GM12878 (cell line): ENCODE measurements at regions not wholly inside any gene's neighbourhood (a gene's known extent, or its start where the extent isn't known, plus 50 kb on each side); places are given as distances from the start of the nearest gene placed in this dataset.

Experiments used
- CTCF ChIP-seq, 3 experiments: IDR thresholded peaks in 2 of 3; conservative IDR thresholded peaks in 1 of 3; 2 replicates each; pipeline ENCODE4 v1.5.1; 2011; ENCODE audit warnings: low read depth in 3 of 3, low read length in 3 of 3, mild to moderate bottlenecking in 3 of 3, control low read depth in 2 of 3, moderate library complexity in 2 of 3, inconsistent platforms in 1 of 3, mixed read lengths in 1 of 3; ENCODE audit not compliant: control insufficient read depth in 2 of 3, insufficient read depth in 1 of 3; ENCODE audit errors: extremely low read depth in 1 of 3
- EP300 ChIP-seq, 2 experiments: fragments of 150-350 bp in 1 of 2; IDR thresholded peaks; 2 replicates each; pipeline ENCODE4 v1.6.1; 2011 to 2012; ENCODE audit warnings: low read depth in 2 of 2, low read length in 2 of 2, borderline replicate concordance in 1 of 2, improper control_type of control experiment in 1 of 2, inconsistent platforms in 1 of 2; ENCODE audit not compliant: control insufficient read depth in 1 of 2
- ETV6 ChIP-seq, 2 experiments: fragments of 450-650 bp in 1 of 2; IDR thresholded peaks in 1 of 2; conservative IDR thresholded peaks in 1 of 2; 2 replicates each; pipeline ENCODE4 v1.6.1; 2014; ENCODE audit warnings: antibody characterized with exemption in 1 of 2, borderline replicate concordance in 1 of 2, low read depth in 1 of 2, mild to moderate bottlenecking in 1 of 2, moderate library complexity in 1 of 2
- GABPA ChIP-seq: IDR thresholded peaks from 2 replicates; pipeline ENCODE4 v1.6.1; 2014; ENCODE audit warnings: antibody characterized with exemption, low read depth, mild to moderate bottlenecking, inconsistent platforms
- MAX ChIP-seq: IDR thresholded peaks from 2 replicates; pipeline ENCODE4 v1.6.1; 2012; ENCODE audit warnings: low read depth, low read length, improper control_type of control experiment
- MLLT1 ChIP-seq: fragments of 450-650 bp; IDR thresholded peaks from 2 replicates; pipeline ENCODE4 v1.6.1; 2016; ENCODE audit warnings: mild to moderate bottlenecking
- MYC ChIP-seq: IDR thresholded peaks from 2 replicates; pipeline ENCODE4 v1.6.1; 2011; ENCODE audit warnings: mild to moderate bottlenecking, low read length, moderate library complexity, inconsistent platforms; ENCODE audit not compliant: insufficient read depth, insufficient replicate concordance, insufficient read length, severe bottlenecking
- POLR2A ChIP-seq: IDR thresholded peaks from 2 replicates; pipeline ENCODE4 v1.6.1; 2011; ENCODE audit warnings: low read depth, mild to moderate bottlenecking, low read length
- SKIL ChIP-seq: fragments of 450-650 bp; IDR thresholded peaks from 2 replicates; pipeline ENCODE4 v1.6.1; 2017; ENCODE audit warnings: mild to moderate bottlenecking, low read depth, inconsistent platforms; ENCODE audit not compliant: poor library complexity, severe bottlenecking
- SMAD1 ChIP-seq: fragments of 450-650 bp; IDR thresholded peaks from 2 replicates; pipeline ENCODE4 v1.6.1; 2018; ENCODE audit warnings: mild to moderate bottlenecking, low read depth; ENCODE audit not compliant: partially characterized antibody
- SREBF2 ChIP-seq: IDR thresholded peaks from 2 replicates; pipeline ENCODE4 v1.6.1; 2012; ENCODE audit warnings: mild to moderate bottlenecking, low read length
- TAF1 ChIP-seq: IDR thresholded peaks from 2 replicates; pipeline ENCODE4 v1.6.1; 2011; ENCODE audit warnings: mild to moderate bottlenecking, low read depth, low read length, borderline replicate concordance
- ZNF274 ChIP-seq: IDR thresholded peaks from one replicate; pipeline ENCODE4 v1.8.0; 2011; ENCODE audit not compliant: insufficient read length, insufficient read depth

GRCh38 chr2:187615902-187616301, 61.7 kb upstream of the TFPI start:
- TF ChIP-seq CTCF (IDR thresholded peaks at IDR 0.05 in 2 of 3, conservative IDR thresholded peaks at IDR 0.05 in 1 of 3; ENCODE audit: control insufficient read depth in 2 of 3, extremely low read depth in 1 of 3, insufficient read depth in 1 of 3, low read depth in 3 of 3, low read length in 3 of 3) = no peak
- TF ChIP-seq MAX = no peak
- TF ChIP-seq EP300 (IDR thresholded peaks at IDR 0.05; ENCODE audit: borderline replicate concordance in 1 of 2, control insufficient read depth in 1 of 2, low read depth in 2 of 2, low read length in 2 of 2) = no peak
- no peak for TF ChIP-seq GABPA
- TF ChIP-seq SKIL = no peak
- no peak for TF ChIP-seq POLR2A
- no peak for TF ChIP-seq SREBF2
- no peak for TF ChIP-seq MLLT1
- no peak for TF ChIP-seq ZNF274
- TF ChIP-seq MYC = no peak
- no peak for TF ChIP-seq SMAD1
- TF ChIP-seq ETV6 (conservative IDR thresholded peaks at IDR 0.05 in 1 of 2, IDR thresholded peaks at IDR 0.05 in 1 of 2; ENCODE audit: borderline replicate concordance in 1 of 2, low read depth in 1 of 2) = no peak
- no peak for TF ChIP-seq TAF1
